Amygdala (tissue), 56 donors: ENCODE measurements at regions not wholly inside any gene's neighbourhood (a gene's known extent, or its start where the extent isn't known, plus 50 kb on each side); places are given as distances from the start of the nearest gene placed in this dataset.

ENCODE experiments used
- DNase-seq, 56 donors: peaks; one replicate each; lab custom pipeline; 2025; lab: John Stamatoyannopoulos, UW

DNA sequence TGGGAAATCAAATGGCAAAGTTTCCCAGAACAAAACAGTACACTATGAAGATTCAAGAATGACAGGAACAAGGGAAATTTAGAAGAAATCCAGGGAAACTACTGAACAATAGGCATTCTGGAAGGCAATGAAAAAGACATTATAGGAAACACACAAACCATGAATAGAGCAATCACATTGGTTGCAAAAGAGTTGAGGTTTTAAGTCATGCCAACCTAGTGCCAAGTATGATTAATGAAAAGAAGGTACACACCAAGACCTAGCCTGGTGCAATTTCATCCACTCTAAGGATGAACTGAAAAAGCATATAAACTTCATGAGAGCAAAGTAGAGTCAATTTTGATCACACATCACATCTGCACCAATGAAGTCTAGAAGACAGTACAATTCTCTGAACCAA is 326.9 kb downstream of the PDHA2 start:
- DNase-seq: no peak

DNA sequence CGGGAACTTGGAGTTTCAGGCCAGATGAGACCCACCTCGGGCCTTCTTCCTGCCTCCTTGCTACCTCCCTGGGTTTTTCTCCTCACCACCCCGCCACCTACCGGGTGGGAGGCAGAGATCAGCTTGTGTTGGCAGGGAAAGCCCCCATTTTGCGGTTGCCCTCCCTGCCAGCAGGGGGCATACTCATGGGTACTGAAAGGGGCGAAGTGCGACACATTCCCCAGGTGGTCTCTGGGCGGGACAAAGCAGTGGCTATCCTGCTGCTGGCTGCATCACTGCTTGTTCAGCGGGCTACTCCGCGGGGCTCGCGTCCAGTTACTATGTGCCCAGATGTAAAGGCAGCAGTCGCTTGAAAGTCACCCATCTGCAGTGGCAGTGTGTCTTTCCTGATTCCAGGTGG is 330.3 kb downstream of the PDHA2 start:
- no peak for DNase-seq

GRCh38 chr4:96173756-96174155 is 333.9 kb downstream of the PDHA2 start:
- no peak for DNase-seq

- no peak for DNase-seq
Observed at GRCh38 chr4:96175871-96176270, 336.0 kb downstream of the PDHA2 start.

GRCh38 chr4:96183611-96184010 is 343.7 kb downstream of the PDHA2 start:
- DNase-seq: no peak

GRCh38 chr4:96186593-96186992 is 346.7 kb downstream of the PDHA2 start:
- DNase-seq: no peak

DNA sequence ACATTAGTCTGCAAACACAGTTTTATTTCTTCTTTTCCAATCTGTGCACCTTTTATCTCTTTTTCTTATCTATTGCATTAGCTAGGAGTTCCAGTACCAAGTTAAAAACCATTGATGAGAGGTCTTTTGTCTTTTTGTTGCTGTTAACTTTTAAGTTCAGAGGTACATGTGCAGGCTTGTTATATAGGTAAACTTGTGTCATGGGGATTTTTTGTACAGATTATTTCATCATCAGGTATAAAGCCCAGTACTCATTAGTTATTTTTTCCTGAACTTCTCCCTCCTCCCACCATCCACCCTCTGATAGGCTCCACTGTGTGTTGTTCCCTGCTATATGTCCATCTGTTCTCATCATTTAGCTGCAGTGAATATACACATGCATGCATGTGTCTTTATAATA is 349.9 kb downstream of the PDHA2 start:
- no peak for DNase-seq

GRCh38 chr4:96193061-96193460 is 353.2 kb downstream of the PDHA2 start:
- DNase-seq: no peak

GRCh38 chr4:96194993-96195392 is 355.1 kb downstream of the PDHA2 start:
- no peak for DNase-seq

DNA sequence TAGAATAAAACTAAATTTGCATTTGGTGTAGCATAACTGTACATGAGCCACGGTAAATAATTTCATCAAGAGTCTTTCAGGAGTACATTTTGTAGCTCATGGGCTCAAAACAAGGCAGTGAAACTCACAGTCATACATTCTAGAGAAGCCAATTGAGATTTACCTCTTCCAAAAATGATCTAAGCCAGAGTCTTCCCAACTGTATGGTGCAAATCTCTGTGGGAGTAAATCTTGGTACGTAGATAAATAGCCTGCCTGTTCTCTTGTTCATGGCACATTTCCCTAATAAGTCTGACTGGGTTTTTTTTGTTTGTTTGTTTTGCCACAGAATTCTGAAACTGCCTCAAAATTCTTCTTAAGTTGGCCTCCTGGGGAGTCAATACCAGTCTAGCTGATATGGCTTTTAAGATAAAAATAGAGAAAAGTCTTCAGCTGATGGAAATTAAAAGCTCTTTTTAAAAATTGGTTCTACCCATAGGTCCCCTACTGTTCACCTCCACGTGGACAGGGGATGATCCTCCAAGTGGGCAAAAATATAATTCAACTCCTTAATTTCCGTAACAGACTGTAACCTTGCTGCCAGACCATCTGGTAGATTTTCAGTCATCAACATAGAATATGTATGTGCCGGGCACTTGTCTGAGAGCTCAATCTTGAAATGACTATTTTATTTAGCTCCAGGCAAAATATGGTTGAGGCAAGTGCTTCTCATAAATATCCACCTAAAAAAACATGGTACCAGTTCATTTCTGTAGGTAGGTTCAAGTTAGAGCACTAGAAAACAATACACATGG is 365.4 kb downstream of the PDHA2 start:
- DNase-seq: no peak

- DNase-seq: no peak
Observed at GRCh38 chr4:96227515-96227914, 387.6 kb downstream of the PDHA2 start.

GRCh38 chr4:96228463-96228862 is 388.6 kb downstream of the PDHA2 start:
- no peak for DNase-seq

DNA sequence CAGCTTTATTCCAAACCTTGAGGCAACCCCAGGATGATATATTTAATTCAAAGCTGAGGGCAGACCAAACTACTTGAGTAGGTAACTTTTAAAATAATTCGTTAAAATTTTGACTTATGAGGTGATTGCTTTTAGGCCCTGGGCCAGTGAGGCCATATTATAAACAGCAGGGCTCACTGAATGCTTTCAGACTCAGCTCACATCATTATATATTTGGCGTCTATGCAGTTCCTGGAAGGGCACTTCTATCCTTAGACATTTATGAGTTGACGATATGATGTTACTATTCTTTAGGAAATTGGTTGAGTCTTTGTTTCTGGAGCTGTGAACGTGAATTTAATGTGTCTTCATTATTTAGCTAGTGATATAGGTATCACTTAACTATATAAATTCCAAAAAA is 400.1 kb downstream of the PDHA2 start:
- no peak for DNase-seq

- no peak for DNase-seq
Observed at GRCh38 chr4:96241819-96242218, 401.9 kb downstream of the PDHA2 start.

DNA sequence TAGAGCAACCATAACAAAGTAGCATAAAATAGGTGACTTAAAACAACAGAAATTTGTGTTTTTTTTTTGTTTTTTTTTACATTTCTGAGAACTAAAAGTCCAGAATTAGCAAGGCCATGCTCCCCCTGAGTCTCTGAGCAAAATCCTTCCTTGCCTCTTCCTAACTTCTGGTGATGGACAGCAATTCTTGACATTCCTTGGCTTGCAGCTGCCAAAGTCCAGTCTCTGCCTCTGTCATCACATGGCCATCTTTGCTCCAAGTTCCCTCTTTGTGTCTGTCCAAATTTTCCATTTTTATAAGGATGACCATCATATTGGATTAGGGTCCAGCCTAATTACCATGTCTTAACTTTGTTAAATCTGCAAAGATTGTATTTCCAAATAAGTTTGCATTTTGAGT is 407.2 kb downstream of the PDHA2 start:
- DNase-seq: no peak

- no peak for DNase-seq
Observed at GRCh38 chr4:96248225-96248624, 408.3 kb downstream of the PDHA2 start.

DNA sequence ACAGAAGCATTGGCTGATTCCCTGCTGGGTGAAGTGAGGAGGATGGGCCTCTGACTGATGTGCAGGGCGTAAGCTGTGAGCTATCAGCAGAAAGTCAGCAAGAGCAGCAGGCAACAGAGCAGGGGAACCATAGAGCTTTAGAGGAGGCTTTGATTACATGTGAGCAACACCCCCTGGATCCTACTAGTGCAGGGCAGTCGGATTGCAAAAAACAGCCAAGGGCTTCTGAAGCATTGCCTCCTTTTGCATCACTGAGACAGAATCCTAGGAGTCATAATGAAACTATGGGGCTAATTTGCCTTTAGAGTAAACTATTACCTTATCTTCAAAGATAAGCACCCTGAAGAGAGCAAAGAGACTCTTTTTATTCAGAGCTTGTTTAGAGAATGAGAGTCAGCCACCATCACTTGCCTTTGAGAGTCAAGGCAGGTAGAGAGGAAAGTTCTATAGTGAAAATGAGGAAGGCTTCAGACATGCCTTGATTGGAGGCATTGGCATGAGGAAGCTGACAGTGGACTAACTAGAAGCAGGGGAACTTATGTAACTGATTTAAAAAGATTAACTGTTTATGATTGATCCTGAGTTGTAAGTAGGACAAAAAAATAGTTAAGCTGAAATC is 420.3 kb downstream of the PDHA2 start:
- no peak for DNase-seq

GRCh38 chr4:96262057-96262456 is 422.2 kb downstream of the PDHA2 start:
- DNase-seq: no peak

GRCh38 chr4:96263291-96263690 is 423.4 kb downstream of the PDHA2 start:
- DNase-seq: no peak

DNA sequence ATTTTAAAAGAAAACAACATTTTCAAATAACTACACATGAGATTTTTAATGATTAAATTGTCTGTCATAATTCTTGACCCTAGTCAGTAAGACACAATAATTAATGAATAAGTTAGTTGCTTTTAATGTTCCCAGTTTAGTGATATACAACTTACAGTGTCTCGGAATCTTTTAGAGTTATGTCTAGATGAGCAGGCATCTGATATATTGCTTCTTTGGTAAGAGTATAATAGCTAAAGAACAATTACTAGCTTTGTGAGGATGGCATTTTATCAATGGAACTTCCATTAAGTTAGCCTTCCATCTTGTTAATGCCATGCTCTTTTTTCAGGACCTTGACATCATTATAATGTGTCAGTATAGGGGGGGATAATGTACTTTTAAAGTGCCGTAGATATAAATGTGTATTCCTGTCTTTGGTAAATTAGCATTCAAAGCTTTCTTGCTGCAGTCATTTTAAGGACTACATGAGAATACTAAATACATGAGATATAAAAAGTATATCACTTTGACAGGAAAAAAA is 425.1 kb downstream of the PDHA2 start:
- no peak for DNase-seq

GRCh38 chr4:96293806-96294205 is 453.9 kb downstream of the PDHA2 start:
- no peak for DNase-seq

- no peak for DNase-seq
Observed at GRCh38 chr4:96295143-96295741, 455.3 kb downstream of the PDHA2 start.
